ENCODE measurements at regions not wholly inside any gene's neighbourhood (a gene's known extent, or its start where the extent isn't known, plus 50 kb on each side); places are given as distances from the start of the nearest gene placed in this dataset.

DNA sequence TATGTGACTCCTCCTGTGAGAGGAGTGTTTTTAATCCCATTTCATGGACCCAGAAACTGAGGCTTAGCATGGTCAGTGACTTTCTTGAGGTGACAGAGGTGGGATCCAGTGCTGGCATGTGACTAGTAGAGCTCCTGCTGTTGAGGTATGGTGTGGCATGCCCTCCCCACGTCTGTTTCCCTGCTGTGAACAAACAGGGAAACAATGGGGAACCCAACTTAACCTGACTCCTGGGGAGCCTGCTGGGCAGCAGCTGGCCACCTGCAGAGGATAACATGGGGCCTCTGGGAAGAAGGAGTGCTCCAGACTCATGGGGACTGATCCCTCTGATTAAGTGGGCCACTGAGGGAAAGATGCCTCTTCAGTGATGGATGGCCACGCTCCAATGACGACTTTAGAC, 114.0 kb downstream of the BEGAIN start:
- DNase-seq (ENCODE audit: low read depth), result no peak
- TF ChIP-seq, protein P1, sequence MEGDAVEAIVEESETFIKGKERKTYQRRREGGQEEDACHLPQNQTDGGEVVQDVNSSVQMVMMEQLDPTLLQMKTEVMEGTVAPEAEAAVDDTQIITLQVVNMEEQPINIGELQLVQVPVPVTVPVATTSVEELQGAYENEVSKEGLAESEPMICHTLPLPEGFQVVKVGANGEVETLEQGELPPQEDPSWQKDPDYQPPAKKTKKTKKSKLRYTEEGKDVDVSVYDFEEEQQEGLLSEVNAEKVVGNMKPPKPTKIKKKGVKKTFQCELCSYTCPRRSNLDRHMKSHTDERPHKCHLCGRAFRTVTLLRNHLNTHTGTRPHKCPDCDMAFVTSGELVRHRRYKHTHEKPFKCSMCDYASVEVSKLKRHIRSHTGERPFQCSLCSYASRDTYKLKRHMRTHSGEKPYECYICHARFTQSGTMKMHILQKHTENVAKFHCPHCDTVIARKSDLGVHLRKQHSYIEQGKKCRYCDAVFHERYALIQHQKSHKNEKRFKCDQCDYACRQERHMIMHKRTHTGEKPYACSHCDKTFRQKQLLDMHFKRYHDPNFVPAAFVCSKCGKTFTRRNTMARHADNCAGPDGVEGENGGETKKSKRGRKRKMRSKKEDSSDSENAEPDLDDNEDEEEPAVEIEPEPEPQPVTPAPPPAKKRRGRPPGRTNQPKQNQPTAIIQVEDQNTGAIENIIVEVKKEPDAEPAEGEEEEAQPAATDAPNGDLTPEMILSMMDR (conservative IDR thresholded peaks at IDR 0.05; ENCODE audit: control insufficient read depth, insufficient read depth, low read depth, low read length), result no peak
- H3K4me3 ChIP-seq (ENCODE audit: control insufficient read depth, low read depth, low read length), result no peak overlapping the region

- DNase-seq (ENCODE audit: low read depth), result no peak
- H3K4me3 ChIP-seq (ENCODE audit: control insufficient read depth, low read depth, low read length), result no peak overlapping the region
- TF ChIP-seq, protein P1 (conservative IDR thresholded peaks at IDR 0.05; ENCODE audit: control insufficient read depth, insufficient read depth, low read depth, low read length), result no peak
Observed at GRCh38 chr14:100474196-100474595, 113.0 kb downstream of the BEGAIN start.

- no peak overlapping the region for H3K4me3 ChIP-seq (ENCODE audit: control insufficient read depth, low read depth, low read length)
- DNase-seq (ENCODE audit: low read depth), result no peak
- TF ChIP-seq, protein P1 (conservative IDR thresholded peaks at IDR 0.05; ENCODE audit: control insufficient read depth, insufficient read depth, low read depth, low read length), result no peak
Observed at GRCh38 chr14:100475268-100475667, 111.9 kb downstream of the BEGAIN start.

GRCh38 chr14:100476012-100476822, 111.0 kb downstream of the BEGAIN start:
- DNase-seq (ENCODE audit: low read depth), result peak; percentile 96
- TF ChIP-seq, protein P1 (conservative IDR thresholded peaks at IDR 0.05; ENCODE audit: control insufficient read depth, insufficient read depth, low read depth, low read length), result no peak

DNA sequence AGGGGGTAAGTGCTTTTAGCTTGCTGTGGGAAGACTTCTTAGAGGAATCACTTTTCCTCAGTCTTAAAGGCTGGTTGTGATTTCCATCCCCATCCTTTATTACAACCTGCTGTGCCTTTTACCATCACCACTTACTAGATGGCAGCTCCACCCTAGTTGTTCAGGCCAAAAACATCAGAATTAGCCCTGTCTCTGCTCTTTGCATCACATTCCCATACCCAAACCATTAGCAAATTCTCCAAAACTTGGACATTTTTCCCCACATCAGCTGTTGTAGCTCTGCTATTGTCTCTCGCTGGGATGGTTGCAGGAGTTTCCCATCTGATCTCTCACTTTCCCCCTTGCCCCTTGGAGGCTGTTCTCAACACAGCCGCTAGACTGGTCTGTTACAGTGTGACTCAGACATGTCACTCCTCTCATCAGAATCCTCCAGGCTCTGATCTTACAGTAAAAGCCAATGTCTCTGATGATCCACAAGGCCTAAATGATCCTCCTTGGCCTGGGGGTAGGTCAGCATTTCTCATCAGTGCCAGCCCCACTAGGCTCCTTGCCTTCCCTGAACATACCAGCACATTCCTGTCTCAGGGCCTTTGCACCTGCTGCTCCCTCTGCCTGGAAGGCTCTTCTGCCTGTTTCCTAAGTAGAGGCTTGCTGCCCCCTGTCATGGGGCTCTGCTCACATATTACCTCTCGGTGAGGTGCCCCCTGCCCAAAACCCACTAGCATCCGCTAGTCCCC, 102.5 kb downstream of the BEGAIN start:
- no peak overlapping the region for H3K4me3 ChIP-seq (ENCODE audit: control insufficient read depth, low read depth, low read length)
- no peak for DNase-seq (ENCODE audit: low read depth)
- TF ChIP-seq, protein P1 (conservative IDR thresholded peaks at IDR 0.05; ENCODE audit: control insufficient read depth, insufficient read depth, low read depth, low read length), result no peak

More at GRCh38 chr14:100476012-100476822, 111.0 kb downstream of the BEGAIN start:
- H3K4me3 ChIP-seq (ENCODE audit: control insufficient read depth, low read depth, low read length), result no peak overlapping the region

GRCh38 chr14:100486025-100486828, 101.0 kb downstream of the BEGAIN start:
- H3K4me3 ChIP-seq (ENCODE audit: control insufficient read depth, low read depth, low read length), result no peak overlapping the region
- TF ChIP-seq, protein P1 (conservative IDR thresholded peaks at IDR 0.05; ENCODE audit: control insufficient read depth, insufficient read depth, low read depth, low read length), result no peak
- DNase-seq (ENCODE audit: low read depth), result peak; percentile 86
